B cell (primary cell): ENCODE measurements at regions not wholly inside any gene's neighbourhood (a gene's known extent, or its start where the extent isn't known, plus 50 kb on each side); places are given as distances from the start of the nearest gene placed in this dataset.

Experiments
- ATAC-seq: fragments of 200-7000 bp; cut with Tn5 transposase; one replicate; pipeline ENCODE4 v1.10.0; 2021; ENCODE audit warnings: low read depth, mild to moderate bottlenecking, moderate number of reproducible peaks, moderate library complexity
- CTCF ChIA-PET: fragments of 350-600 bp; sonication (Branson Sonifier 250); formaldehyde crosslinking; loops from one replicate; lab custom pipeline; 2021; ENCODE audit warnings: antibody characterized with exemption, inconsistent platforms; lab: Charles Lee
- POLR2A ChIA-PET: fragments of 350-600 bp; sonication (Branson Sonifier 250); formaldehyde crosslinking; loops from one replicate; lab custom pipeline; 2021; ENCODE audit warnings: antibody characterized with exemption; lab: Charles Lee
- DNase-seq: peaks from one replicate; pipeline ENCODE4 v3.0.0; 2013
- H2AFZ ChIP-seq: 2 replicates; pipeline ENCODE4 v1.6.1; 2012; ENCODE audit warnings: mild to moderate bottlenecking, low read depth, low read length; ENCODE audit not compliant: insufficient read depth, poor library complexity, severe bottlenecking
- H3K27ac ChIP-seq, 2 donors: 1 replicate in 1 of 2; 2 replicates in 1 of 2; pipeline ENCODE4 v1.5.1; 2012 to 2013; ENCODE audit warnings: low read length in 2 of 2, mild to moderate bottlenecking in 2 of 2, moderate library complexity in 1 of 2
- H3K27me3 ChIP-seq, 4 experiments: fragments of 200-600 bp in 1 of 4; sonication (generic) in 1 of 4; replicated peaks in 1 of 4; 1 replicate in 2 of 4; 2 replicates in 2 of 4; pipeline versions ENCODE4 v1.6.1 to v1.7.0; 2013 to 2016; ENCODE audit warnings: low read length in 3 of 4, mild to moderate bottlenecking in 2 of 4, mixed read lengths in 1 of 4, moderate library complexity in 1 of 4; ENCODE audit not compliant: insufficient read depth in 4 of 4, control insufficient read depth in 3 of 4; ENCODE audit errors: control extremely low read depth in 1 of 4
- H3K36me3 ChIP-seq, 2 experiments: replicated peaks in 1 of 2; 1 replicate in 1 of 2; 2 replicates in 1 of 2; pipeline versions ENCODE4 v1.6.1 to v1.7.1; 2013; ENCODE audit warnings: low read length in 1 of 2; ENCODE audit not compliant: insufficient read depth in 2 of 2, control insufficient read depth in 1 of 2; ENCODE audit errors: control extremely low read depth in 1 of 2, extremely low read depth in 1 of 2
- H3K4me1 ChIP-seq, 2 donors: fragments of 200-600 bp in 1 of 2; sonication (generic) in 1 of 2; 1 replicate in 1 of 2; 2 replicates in 1 of 2; pipeline versions ENCODE4 v1.5.1 to v1.6.1; 2013 to 2017; ENCODE audit warnings: low read length in 2 of 2; ENCODE audit not compliant: control insufficient read depth in 2 of 2, insufficient read depth in 2 of 2
- H3K4me2 ChIP-seq: replicated peaks from 2 replicates; pipeline ENCODE3; 2012; ENCODE audit warnings: mild to moderate bottlenecking, low read depth, low read length; ENCODE audit not compliant: poor library complexity, severe bottlenecking
- H3K4me3 ChIP-seq, 5 experiments: fragments of 200-600 bp in 1 of 5; sonication (generic) in 1 of 5; 1 replicate in 3 of 5; 2 replicates in 2 of 5; pipeline versions ENCODE4 v1.5.1 to v1.7.0; 2011 to 2016; ENCODE audit warnings: low read length in 4 of 5, mild to moderate bottlenecking in 4 of 5, low read depth in 2 of 5, control low read depth in 1 of 5, moderate library complexity in 1 of 5; ENCODE audit not compliant: insufficient read depth in 1 of 5; ENCODE audit errors: control extremely low read depth in 1 of 5, extremely low read depth in 1 of 5
- H3K79me2 ChIP-seq: fragments of 200-600 bp; sonication (generic); one replicate; pipeline ENCODE4 v1.6.0; 2016; ENCODE audit warnings: low read length; ENCODE audit not compliant: control insufficient read depth, insufficient read depth
- H3K9ac ChIP-seq: fragments of 200-600 bp; sonication (generic); 2 replicates; pipeline ENCODE4 v1.6.1; 2017; ENCODE audit warnings: mild to moderate bottlenecking, low read length, moderate library complexity
- H3K9me3 ChIP-seq, 3 donors: one replicate each; pipeline versions ENCODE4 v1.6.1 to v1.7.1; 2013; ENCODE audit warnings: low read length in 2 of 3; ENCODE audit not compliant: control insufficient read depth in 2 of 3, insufficient read depth in 1 of 3; ENCODE audit errors: control extremely low read depth in 1 of 3
- H4K20me1 ChIP-seq: 2 replicates; pipeline ENCODE4 v1.6.0; 2012; ENCODE audit warnings: mild to moderate bottlenecking, low read length; ENCODE audit not compliant: insufficient read depth, control insufficient read depth, poor library complexity, severe bottlenecking
- H3K27ac Mint-ChIP-seq: one replicate; pipeline ENCODE4 v1.8.0; 2021; ENCODE audit warnings: mixed read lengths
- H3K27me3 Mint-ChIP-seq: one replicate; pipeline ENCODE4 v1.8.0; 2021; ENCODE audit warnings: mixed read lengths
- H3K4me1 Mint-ChIP-seq: one replicate; pipeline ENCODE4 v1.8.0; 2021; ENCODE audit warnings: mixed read lengths
- H3K4me3 Mint-ChIP-seq: one replicate; pipeline ENCODE4 v1.8.0; 2021; ENCODE audit warnings: mixed read lengths
- H3K9me3 Mint-ChIP-seq: one replicate; pipeline ENCODE4 v1.8.0; 2022; ENCODE audit warnings: mixed read lengths; ENCODE audit not compliant: insufficient read depth
- EZH2 ChIP-seq: IDR thresholded peaks from 2 replicates; pipeline ENCODE4 v1.6.1; 2012; ENCODE audit warnings: borderline replicate concordance, low read depth, mild to moderate bottlenecking, moderate library complexity, low read length; ENCODE audit not compliant: insufficient read depth, poor library complexity, severe bottlenecking
- WGBS: methylation state at CpG from one replicate; pipeline ENCODE4 v1.1.5; 2013; ENCODE audit warnings: missing lambda C conversion rate; ENCODE audit not compliant: insufficient coverage; 5-methylcytosine and 5-hydroxymethylcytosine counted together
- intact Hi-C: fragments of 100-400 bp; cut with micrococcal nuclease; formaldehyde crosslinking; loops from one replicate; pipeline ENCODE4 v1.10.0; 2022
- TF ChIP-seq, protein P1 (sequence below): fragments of 200-600 bp; IDR thresholded peaks from one replicate; pipeline ENCODE4 v1.8.0; 2022; ENCODE audit warnings: antibody characterized with exemption, mild to moderate bottlenecking

GRCh38 chr1:194476351-194476750, 1289.9 kb upstream of the B3GALT2 start:
- no peaks in the 10 kb centered on the region for H3K9me3 Mint-ChIP-seq
- intact Hi-C loops = no loop called here

GRCh38 chr1:194474701-194475100, 1288.3 kb upstream of the B3GALT2 start:
- Histone ChIP-seq H3K4me1 (no peaks in the 10 kb centered on the region), H4K20me1 (no peaks in the 10 kb centered on the region), H3K4me2 (no peak overlapping the region), H3K79me2 (no peaks in the 10 kb centered on the region), H3K4me3 (no peak overlapping the region), H3K36me3 (no peaks in the 10 kb centered on the region), H3K9me3 (no peaks in the 10 kb centered on the region), H3K27ac (no peak overlapping the region), H3K27me3 (no peaks in the 10 kb centered on the region), H2AFZ (no peak overlapping the region), H3K9ac (no peak overlapping the region)
- WGBS = no CpG with 5 or more reads among the region's 3 CpGs
- H3K27ac Mint-ChIP-seq = no peak overlapping the region
- ChIA-PET POLR2A (no interaction called here), CTCF (no interaction called here)
- no peak for DNase-seq
- no peak for TF ChIP-seq EZH2
- TF ChIP-seq, protein P1, sequence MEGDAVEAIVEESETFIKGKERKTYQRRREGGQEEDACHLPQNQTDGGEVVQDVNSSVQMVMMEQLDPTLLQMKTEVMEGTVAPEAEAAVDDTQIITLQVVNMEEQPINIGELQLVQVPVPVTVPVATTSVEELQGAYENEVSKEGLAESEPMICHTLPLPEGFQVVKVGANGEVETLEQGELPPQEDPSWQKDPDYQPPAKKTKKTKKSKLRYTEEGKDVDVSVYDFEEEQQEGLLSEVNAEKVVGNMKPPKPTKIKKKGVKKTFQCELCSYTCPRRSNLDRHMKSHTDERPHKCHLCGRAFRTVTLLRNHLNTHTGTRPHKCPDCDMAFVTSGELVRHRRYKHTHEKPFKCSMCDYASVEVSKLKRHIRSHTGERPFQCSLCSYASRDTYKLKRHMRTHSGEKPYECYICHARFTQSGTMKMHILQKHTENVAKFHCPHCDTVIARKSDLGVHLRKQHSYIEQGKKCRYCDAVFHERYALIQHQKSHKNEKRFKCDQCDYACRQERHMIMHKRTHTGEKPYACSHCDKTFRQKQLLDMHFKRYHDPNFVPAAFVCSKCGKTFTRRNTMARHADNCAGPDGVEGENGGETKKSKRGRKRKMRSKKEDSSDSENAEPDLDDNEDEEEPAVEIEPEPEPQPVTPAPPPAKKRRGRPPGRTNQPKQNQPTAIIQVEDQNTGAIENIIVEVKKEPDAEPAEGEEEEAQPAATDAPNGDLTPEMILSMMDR = no peak
- no peaks in the 10 kb centered on the region for H3K27me3 Mint-ChIP-seq
- no peaks in the 10 kb centered on the region for H3K9me3 Mint-ChIP-seq
- intact Hi-C loops = no loop called here
- H3K4me3 Mint-ChIP-seq = no peak overlapping the region
- no peaks in the 10 kb centered on the region for H3K4me1 Mint-ChIP-seq
- ATAC-seq = no peak

More at GRCh38 chr1:194476351-194476750, 1289.9 kb upstream of the B3GALT2 start:
- no peak overlapping the region for H3K27ac Mint-ChIP-seq
- no peak for ATAC-seq
- no peak overlapping the region for H3K4me3 Mint-ChIP-seq
- TF ChIP-seq, protein P1 = no peak
- TF ChIP-seq EZH2 = no peak
- H3K9me3 ChIP-seq = no peaks in the 10 kb centered on the region
- H3K4me2 ChIP-seq = no peak overlapping the region
- H3K9ac ChIP-seq = no peak overlapping the region
- no peaks in the 10 kb centered on the region for H4K20me1 ChIP-seq
- H3K4me1 Mint-ChIP-seq = no peaks in the 10 kb centered on the region
- H2AFZ ChIP-seq = no peak overlapping the region
- no peaks in the 10 kb centered on the region for H3K27me3 Mint-ChIP-seq
- WGBS = no CpG with 5 or more reads among the region's 2 CpGs
- no peak overlapping the region for H3K4me3 ChIP-seq
- POLR2A ChIA-PET = no interaction called here
- no peaks in the 10 kb centered on the region for H3K27me3 ChIP-seq
- CTCF ChIA-PET = no interaction called here
- no peaks in the 10 kb centered on the region for H3K36me3 ChIP-seq
- no peaks in the 10 kb centered on the region for H3K4me1 ChIP-seq
- no peak overlapping the region for H3K27ac ChIP-seq
- DNase-seq = no peak
- H3K79me2 ChIP-seq = no peaks in the 10 kb centered on the region
